B cell (primary cell): ENCODE measurements at regions not wholly inside any gene's neighbourhood (a gene's known extent, or its start where the extent isn't known, plus 50 kb on each side); places are given as distances from the start of the nearest gene placed in this dataset.
"Not testable (repeated sequence)": the region's sequence is repeated elsewhere in the genome, so short reads cannot be mapped to it uniquely, and the experiment has no call there.

Source experiments
- EZH2 ChIP-seq: IDR thresholded peaks from 2 replicates; pipeline ENCODE4 v1.6.1; 2012; ENCODE audit warnings: borderline replicate concordance, low read depth, mild to moderate bottlenecking, moderate library complexity, low read length; ENCODE audit not compliant: insufficient read depth, poor library complexity, severe bottlenecking
- TF ChIP-seq, protein P1 (sequence below): fragments of 200-600 bp; IDR thresholded peaks from one replicate; pipeline ENCODE4 v1.8.0; 2022; ENCODE audit warnings: antibody characterized with exemption, mild to moderate bottlenecking

DNA sequence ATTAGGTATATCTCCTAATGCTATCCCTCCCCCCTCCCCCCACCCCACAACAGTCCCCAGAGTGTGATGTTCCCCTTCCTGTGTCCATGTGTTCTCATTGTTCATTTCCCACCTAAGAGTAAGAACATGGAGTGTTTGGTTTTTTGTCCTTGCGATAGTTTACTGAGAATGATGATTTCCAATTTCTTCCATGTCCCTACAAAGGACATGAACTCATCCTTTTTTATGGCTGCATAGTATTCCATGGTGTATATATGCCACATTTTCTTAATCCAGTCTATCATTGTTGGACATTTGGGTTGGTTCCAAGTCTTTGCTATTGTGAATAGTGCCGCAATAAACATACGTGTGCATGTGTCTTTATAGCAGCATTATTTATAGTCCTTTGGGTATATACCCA is 140.7 kb downstream of the SDHAF3 start:
- TF ChIP-seq, protein P1, sequence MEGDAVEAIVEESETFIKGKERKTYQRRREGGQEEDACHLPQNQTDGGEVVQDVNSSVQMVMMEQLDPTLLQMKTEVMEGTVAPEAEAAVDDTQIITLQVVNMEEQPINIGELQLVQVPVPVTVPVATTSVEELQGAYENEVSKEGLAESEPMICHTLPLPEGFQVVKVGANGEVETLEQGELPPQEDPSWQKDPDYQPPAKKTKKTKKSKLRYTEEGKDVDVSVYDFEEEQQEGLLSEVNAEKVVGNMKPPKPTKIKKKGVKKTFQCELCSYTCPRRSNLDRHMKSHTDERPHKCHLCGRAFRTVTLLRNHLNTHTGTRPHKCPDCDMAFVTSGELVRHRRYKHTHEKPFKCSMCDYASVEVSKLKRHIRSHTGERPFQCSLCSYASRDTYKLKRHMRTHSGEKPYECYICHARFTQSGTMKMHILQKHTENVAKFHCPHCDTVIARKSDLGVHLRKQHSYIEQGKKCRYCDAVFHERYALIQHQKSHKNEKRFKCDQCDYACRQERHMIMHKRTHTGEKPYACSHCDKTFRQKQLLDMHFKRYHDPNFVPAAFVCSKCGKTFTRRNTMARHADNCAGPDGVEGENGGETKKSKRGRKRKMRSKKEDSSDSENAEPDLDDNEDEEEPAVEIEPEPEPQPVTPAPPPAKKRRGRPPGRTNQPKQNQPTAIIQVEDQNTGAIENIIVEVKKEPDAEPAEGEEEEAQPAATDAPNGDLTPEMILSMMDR: not testable (repeated sequence)
- TF ChIP-seq EZH2: not testable (repeated sequence)
